Right kidney (tissue), 1 donor: ENCODE measurements at regions not wholly inside any gene's neighbourhood (a gene's known extent, or its start where the extent isn't known, plus 50 kb on each side); places are given as distances from the start of the nearest gene placed in this dataset.
"Not testable (repeated sequence)": the region's sequence is repeated elsewhere in the genome, so short reads cannot be mapped to it uniquely, and the experiment has no call there.

Experiments
- DNase-seq: peaks from one replicate; pipeline ENCODE4 v3.0.0-alpha.2; 2016

GRCh38 chr12:61072717-61073116, 1187.5 kb upstream of the USP15 start:
- DNase-seq, result no peak

DNA sequence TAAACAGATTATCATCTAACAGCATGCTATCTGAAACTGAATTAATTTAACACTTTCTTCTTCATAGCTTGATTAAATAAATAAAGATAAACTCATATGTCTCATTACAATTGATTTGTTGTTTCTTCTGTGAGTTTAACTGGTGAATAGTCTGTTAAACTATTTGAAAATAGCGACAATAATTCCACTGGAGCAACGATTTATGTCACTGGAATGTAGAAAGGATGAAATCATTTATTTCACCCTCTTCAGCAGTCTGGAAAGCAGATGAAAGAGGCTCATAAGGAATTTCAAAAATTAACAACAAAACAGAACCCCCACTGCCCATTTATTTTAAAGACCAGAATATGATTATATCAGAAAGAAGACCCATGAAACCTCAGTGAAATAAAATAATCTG, 1165.1 kb upstream of the USP15 start:
- no peak for DNase-seq

GRCh38 chr12:61098031-61098580, 1162.1 kb upstream of the USP15 start:
- DNase-seq, result no peak

GRCh38 chr12:61107118-61107517, 1153.1 kb upstream of the USP15 start:
- DNase-seq, result no peak

- DNase-seq, result no peak
Measured at GRCh38 chr12:61111218-61111617, 1149.0 kb upstream of the USP15 start.

DNA sequence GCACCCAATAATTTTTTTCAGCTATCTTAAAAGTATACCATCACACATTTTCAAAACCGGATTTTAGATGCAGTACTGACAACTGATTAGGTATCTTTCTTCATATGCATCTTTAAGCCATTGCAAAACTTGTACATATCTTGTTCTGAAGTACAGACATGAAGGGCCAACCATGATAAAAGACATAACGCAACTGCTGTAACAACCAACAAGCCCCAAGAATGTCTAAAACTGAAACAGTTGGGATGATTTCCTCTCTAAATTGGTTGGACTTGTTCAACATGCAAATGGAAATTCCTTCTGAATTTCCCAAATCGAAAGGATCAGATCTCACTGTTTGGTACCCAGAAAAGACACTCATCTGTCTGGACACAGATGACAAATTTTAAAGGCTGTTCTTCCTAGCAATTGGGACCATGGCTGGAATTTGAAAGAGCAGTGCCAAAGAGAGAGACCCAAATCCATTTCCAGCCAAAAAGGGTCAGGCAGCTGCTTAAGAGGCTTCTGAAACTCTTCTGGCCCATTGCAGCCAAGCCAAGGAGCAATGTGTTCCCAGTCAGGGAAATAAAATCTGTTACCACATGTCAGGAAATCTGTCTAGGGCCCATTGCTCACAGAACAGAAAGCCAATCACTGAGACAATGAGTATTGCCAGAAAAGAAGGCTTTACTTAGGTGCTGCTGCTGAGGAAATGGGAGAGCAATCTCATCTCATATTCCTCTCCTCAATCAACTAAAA, 1122.4 kb upstream of the USP15 start:
- no peak for DNase-seq

DNA sequence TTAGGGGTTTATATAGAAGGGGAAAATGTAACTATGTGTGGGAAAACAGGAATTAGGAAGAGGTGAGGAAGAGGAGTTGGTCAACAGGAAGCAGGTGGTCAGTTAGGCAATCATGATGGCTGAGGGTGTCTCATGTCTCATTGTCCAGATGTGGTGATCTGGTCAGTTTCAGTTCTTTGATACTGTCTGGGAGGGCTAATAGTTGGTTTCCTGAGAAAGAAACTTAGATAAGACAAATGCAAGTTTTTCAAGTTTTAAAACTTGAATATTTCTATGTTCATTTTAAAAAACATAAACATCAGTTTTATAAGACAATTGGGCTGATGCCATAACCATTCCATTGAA, 1121.8 kb upstream of the USP15 start:
- DNase-seq, result no peak

DNA sequence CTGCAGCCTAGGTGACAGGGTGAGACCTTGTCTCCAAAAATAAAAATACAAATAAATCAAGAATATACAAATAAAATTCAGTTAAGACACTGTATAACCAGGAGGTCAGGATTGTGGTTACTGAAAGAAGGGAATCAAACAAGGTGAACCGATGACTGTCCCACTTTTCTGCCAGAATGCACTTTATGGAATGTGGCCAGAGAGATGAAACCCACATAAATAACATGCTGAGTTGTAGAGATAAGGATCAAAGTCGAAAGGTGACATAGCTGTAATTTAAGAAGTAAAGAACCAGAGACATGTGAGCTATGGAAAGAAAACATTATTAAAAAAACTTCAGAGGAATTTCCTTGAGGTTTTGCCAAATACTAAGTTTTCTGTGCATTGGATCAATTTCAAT, 1098.2 kb upstream of the USP15 start:
- DNase-seq, result no peak

DNA sequence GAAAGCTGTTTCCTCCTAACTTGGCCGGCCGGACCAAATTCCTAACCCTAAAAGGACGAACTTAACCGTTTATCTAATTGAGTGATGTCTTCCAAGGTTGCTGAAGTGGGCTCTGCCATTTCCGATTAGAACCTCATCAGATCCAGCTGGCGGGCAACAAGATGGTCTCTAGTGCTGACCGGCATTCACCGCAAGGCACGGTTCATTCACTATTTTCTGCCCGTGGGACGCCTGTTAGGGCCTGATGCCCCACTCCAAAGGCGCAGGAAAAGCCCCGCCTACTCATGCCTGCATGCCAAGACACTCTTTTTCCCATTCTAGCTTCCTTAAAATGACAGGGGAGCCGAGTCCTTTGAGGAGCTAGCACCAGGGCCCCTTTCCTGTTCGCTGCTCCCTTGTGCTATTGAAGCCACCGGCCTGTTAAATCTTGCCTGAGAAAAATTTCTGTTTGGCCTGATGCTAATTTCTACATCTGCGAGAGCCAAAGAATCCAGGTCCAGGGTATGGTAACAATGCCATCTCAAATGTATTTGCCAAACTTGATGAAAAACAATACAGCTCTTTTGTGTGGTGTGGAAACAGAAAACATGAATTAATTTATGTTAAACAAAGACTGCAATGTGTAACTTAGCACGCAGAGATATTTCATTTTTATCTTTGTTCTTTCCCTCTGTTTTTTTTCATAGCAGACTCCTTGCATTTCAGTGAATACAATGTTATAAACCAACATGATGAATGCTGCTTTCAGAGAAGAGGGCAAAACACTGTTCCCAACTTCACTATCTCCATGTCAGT, 1071.2 kb upstream of the USP15 start:
- DNase-seq, result no peak

GRCh38 chr12:61213646-61214045, 1046.6 kb upstream of the USP15 start:
- DNase-seq, result no peak

DNA sequence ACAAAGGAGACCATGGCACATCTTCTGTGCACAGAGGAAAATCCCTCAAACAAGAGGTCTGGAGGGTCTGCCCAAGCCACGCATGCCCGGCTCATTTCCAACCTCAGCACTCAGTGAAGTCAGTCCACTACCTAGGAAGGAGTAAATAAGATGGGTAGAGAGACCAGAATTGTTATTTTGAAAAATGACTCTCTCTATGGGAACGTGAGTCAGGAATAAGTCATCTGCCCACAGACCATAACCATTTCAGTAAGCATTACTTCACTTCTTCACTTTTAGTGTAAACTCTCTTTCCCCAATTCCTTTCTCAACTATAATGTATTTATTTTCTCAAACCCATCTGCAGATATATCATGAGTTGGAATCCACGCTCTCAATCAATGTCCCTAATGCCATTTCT, 1039.9 kb upstream of the USP15 start:
- no peak for DNase-seq

- no peak for DNase-seq
Measured at GRCh38 chr12:61232040-61232439, 1028.2 kb upstream of the USP15 start.

GRCh38 chr12:61250303-61250702, 1009.9 kb upstream of the USP15 start:
- no peak for DNase-seq

DNA sequence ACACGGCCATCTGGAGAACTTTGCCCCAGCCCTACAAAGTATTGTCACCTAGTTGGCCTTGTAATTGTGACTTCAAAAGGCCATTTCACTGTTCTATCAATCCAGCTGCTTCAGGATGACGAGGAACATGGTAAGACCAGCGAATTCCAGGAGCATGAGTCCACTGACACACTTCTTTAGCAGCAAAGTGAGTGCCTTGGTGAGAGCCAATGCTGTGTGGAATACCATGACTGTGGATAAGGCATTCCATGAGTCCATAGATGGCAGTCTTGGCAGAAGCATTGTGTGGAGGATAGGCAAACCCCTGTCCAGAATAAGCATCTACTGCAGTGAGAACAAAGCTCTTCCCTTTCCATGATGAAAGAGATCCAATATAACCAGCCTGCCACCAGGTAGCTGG, 1009.1 kb upstream of the USP15 start:
- no peak for DNase-seq

GRCh38 chr12:61254225-61254624, 1006.0 kb upstream of the USP15 start:
- no peak for DNase-seq

DNA sequence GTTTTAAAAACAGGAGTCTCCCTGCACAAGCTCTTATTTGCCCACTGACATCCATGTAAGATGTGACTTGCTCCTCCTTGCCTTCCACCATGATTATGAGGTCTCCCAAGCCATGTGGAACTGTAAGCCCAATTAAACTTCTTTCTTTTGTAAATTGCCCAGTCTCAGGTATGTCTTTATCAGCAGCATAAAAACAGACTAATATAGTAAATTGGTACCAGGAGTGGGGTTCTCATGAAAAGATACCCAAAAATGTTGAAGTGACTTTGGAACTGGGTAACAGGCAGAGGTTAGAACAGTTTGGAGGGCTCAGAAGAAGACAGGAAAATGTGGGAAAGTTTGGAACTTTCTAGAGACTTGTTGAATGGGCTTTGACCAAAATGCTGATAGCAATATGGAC, 995.9 kb upstream of the USP15 start:
- not testable (repeated sequence) for DNase-seq

- no peak for DNase-seq
Measured at GRCh38 chr12:61267474-61267873, 992.7 kb upstream of the USP15 start.

DNA sequence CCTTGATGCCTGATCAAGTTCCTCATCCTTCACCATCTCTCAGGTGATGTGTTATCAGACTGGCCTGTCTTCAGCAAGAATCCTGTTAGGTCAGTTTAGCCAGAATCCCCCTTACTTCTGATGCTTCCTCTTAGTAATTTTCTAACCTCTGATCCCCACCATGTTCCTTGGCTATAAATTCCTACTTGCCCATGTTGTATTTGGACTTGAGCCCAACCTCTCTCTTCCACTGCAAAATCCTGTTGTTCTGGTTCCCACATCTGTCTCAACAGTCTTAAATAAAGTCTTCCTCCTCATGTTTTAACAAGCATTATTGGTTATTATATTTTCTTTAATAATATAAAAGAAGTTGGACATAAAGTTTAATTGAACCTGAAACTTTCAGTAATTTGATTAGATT, 987.8 kb upstream of the USP15 start:
- DNase-seq, result no peak

- DNase-seq, result no peak
Measured at GRCh38 chr12:61282790-61283575, 977.2 kb upstream of the USP15 start.

- no peak for DNase-seq
Measured at GRCh38 chr12:61290473-61290872, 969.7 kb upstream of the USP15 start.

DNA sequence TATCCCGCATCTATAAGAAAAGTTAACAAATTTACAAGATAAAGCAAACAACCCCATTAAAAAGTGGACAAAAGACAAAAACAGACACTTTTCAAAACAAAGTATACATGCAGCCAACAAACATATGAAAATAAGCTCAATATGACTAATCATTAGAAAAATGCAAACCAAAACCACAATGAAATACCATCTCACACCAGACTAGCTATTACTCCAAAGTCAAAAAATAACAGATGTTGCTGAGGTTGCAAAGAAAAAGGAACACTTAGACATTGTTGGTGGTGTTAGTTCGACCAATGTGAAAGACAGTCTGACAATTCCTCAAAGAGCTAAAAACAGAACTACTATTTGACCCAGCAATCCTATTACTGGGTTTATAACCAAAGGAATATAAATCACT, 968.6 kb upstream of the USP15 start:
- no peak for DNase-seq

GRCh38 chr12:61294011-61294410, 966.2 kb upstream of the USP15 start:
- not testable (repeated sequence) for DNase-seq

- DNase-seq, result no peak
Measured at GRCh38 chr12:61301817-61302216, 958.4 kb upstream of the USP15 start.
